Cardiac fibroblast (primary cell): ENCODE measurements at regions not wholly inside any gene's neighbourhood (a gene's known extent, or its start where the extent isn't known, plus 50 kb on each side); places are given as distances from the start of the nearest gene placed in this dataset.
A peak's percentile ranks its signal among the peaks of the same experiment; 100 is the strongest.

Experiments
- DNase-seq, 2 donors: peaks; one replicate each; pipeline versions ENCODE4 v3.0.0 to v3.0.0-alpha.2; 2010; ENCODE audit warnings: low read depth in 2 of 2
- H3K4me3 ChIP-seq, 2 donors: replicated peaks in 1 of 2; 1 replicate in 1 of 2; 2 replicates in 1 of 2; pipeline ENCODE4 v1.5.1; 2011; ENCODE audit warnings: low read depth in 2 of 2, low read length in 2 of 2, mild to moderate bottlenecking in 2 of 2, moderate library complexity in 1 of 2
- CTCF ChIP-seq: IDR thresholded peaks from one replicate; pipeline ENCODE4 v1.5.1; 2011; ENCODE audit warnings: low read depth, mild to moderate bottlenecking, low read length, inconsistent platforms

- no peak for TF ChIP-seq CTCF
- no peak overlapping the region for H3K4me3 ChIP-seq
- peak in 1 of 2 donors; percentile 4 for DNase-seq
Observed at GRCh38 chr13:90757127-90757680, 590.3 kb upstream of the MIR17HG start.

- H3K4me3 ChIP-seq, result no peak overlapping the region
- no peak for DNase-seq
- TF ChIP-seq CTCF, result no peak
Observed at GRCh38 chr13:90760639-90761038, 586.8 kb upstream of the MIR17HG start.

- no peak overlapping the region for H3K4me3 ChIP-seq
- DNase-seq, result peak in 1 of 2 donors; percentile 12
- no peak for TF ChIP-seq CTCF
Observed at GRCh38 chr13:90763476-90764150, 583.9 kb upstream of the MIR17HG start.

GRCh38 chr13:90766386-90766902, 581.0 kb upstream of the MIR17HG start:
- no peak overlapping the region for H3K4me3 ChIP-seq
- no peak for TF ChIP-seq CTCF
- DNase-seq, result no peak

- H3K4me3 ChIP-seq, result no peak overlapping the region
- no peak for TF ChIP-seq CTCF
- no peak for DNase-seq
Observed at GRCh38 chr13:90768116-90768515, 579.4 kb upstream of the MIR17HG start.

- H3K4me3 ChIP-seq, result no peak overlapping the region
- DNase-seq, result no peak
- TF ChIP-seq CTCF, result no peak
Observed at GRCh38 chr13:90769387-90769786, 578.1 kb upstream of the MIR17HG start.
